Activated CD4-positive, alpha-beta T cell treated with anti-CD3 and anti-CD28 coated beads for 48 hours (primary cell): ENCODE measurements at regions not wholly inside any gene's neighbourhood (a gene's known extent, or its start where the extent isn't known, plus 50 kb on each side); places are given as distances from the start of the nearest gene placed in this dataset.

Source experiments
- DNase-seq: peaks from one replicate; pipeline ENCODE4 v3.0.0-alpha.2; 2020

DNA sequence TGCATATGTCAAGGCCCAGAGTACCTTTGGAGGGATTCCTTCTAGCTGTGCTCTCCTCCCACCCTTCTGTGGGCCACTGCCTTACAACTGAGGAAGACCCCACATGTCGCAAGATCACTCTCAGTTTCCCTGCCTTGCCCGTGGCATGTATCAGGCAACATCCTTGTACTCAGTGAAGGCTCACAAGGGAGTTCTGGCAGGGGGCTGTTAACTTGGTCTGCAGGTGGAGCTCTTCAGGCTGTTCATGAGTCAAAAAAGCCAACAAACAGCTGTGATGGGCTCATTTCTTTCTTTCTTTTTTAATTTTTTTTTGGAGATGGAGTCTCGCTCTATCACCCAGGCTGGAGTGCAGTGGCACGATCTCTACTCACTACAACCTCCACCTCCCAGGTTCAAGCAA, 513.0 kb upstream of the ANKRD30A start:
- no peak for DNase-seq

DNA sequence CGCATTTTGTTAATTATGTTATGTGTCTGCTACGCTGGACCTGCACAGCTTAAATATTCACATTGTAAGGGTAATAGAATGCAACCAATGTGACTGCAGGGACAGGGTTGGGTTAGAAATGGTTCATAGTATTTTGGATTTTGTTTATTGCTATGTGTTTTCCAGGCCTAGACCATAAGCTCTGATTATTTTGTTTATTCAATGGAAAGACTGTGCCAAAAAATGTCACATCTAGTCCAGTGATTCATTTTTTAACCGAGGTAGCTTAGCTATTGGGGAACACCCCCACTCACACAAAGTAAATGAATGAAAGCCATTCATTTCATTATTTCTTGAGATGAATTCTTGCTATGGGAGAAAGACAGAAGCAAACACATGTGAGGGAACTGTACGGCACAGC, 516.5 kb upstream of the ANKRD30A start:
- no peak for DNase-seq

GRCh38 chr10:36608251-36608650, 517.1 kb upstream of the ANKRD30A start:
- DNase-seq, result no peak

DNA sequence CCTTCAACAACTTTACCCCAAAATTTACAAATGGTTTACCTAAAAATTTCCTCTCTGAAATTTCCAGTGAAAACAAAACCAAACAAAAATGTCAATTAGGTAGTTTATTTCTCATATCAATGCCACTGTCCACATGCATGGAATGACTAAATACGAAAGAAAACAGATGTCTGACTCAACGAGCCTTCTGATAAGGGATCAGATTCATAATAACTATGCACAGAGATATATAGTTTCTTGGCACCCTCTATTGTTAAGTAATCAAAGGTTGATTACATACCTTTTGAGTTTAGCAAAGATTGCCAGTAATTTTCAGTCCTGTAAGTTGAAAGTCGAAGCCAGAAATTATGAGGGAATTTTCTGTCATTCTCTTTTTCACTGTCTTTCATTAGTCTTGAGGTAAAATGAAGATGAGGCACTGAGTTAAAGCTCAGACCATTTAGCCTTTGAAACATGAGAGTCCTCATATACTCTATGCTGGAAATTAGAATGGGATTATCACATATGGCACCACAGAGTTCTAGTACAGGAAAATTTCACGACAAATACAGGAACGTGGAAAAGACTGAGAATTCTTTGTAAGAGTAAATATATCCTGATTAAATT, 519.1 kb upstream of the ANKRD30A start:
- DNase-seq, result no peak

- no peak for DNase-seq
Observed at GRCh38 chr10:36604316-36604715, 521.1 kb upstream of the ANKRD30A start.

- DNase-seq, result no peak
Observed at GRCh38 chr10:36603688-36604087, 521.7 kb upstream of the ANKRD30A start.

DNA sequence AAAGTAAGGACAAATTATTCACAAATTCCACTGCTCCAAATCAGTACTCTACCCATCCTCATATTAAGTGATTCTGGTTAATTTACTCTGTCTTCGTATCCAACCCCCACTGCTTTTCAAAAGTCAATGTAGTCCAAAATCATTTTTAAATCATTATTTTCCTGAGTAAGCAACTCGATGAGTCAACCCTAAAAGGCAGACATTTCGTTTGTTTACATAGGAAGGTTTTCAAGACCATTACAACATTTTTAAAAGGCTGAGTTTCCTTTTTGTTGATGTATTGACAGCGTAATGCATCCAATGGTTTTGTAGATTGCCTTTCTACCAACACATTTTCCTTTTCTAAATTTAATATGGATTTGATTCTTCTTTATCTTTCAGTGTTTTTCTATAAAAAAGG, 523.0 kb upstream of the ANKRD30A start:
- no peak for DNase-seq

DNA sequence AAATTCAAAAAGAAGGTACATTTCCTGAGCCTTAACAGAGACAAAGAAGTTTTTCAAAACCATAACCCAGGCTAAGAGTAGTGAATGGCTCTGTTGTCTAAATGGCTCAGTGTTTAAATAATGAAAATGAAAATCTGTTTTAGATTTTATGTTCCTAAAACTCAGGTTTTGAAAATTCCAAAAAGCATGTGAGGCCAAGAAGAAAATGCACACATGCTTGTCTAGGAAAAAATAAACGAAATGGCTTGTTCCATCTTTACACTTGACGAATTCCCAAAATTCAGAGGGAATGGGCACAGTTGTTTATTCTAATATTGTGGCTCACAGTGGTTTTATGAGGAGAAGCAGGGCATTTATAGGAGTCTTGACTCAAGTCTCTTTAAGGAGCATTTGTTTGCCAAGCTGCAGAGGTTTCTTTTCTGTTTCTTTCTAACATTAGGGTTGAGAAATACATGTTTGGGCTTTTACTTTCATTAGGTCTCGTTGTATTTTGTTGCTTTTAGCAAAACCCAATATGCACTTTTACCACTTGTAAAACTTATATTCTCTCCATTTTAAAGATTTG, 527.6 kb upstream of the ANKRD30A start:
- DNase-seq, result no peak

GRCh38 chr10:36592964-36593363, 532.4 kb upstream of the ANKRD30A start:
- no peak for DNase-seq

GRCh38 chr10:36591436-36591835, 534.0 kb upstream of the ANKRD30A start:
- DNase-seq, result no peak

DNA sequence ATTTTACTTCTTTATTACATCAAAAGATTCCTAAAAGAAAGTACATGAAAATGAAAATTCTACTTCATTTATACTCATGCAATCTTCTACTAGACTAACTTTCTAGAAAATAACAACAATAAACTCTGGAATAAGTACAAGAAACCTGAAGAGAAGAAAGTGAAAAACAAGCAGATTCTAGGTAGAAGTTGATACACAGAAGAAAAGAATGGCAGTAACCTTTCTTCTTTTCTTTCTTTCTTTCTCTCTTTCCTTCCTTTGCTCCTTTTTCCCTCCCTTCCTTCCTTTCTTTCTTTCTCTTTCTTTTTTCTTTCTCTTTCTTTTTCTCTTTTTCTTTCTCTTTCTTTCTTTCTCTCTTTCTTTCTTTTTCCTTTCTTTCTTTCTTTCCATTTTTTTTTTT, 541.7 kb upstream of the ANKRD30A start:
- no peak for DNase-seq

GRCh38 chr10:36581237-36581636, 544.2 kb upstream of the ANKRD30A start:
- DNase-seq, result no peak

- DNase-seq, result no peak
Observed at GRCh38 chr10:36578306-36578705, 547.1 kb upstream of the ANKRD30A start.

- no peak for DNase-seq
Observed at GRCh38 chr10:36577126-36577525, 548.3 kb upstream of the ANKRD30A start.

GRCh38 chr10:36574207-36574606, 551.2 kb upstream of the ANKRD30A start:
- no peak for DNase-seq

DNA sequence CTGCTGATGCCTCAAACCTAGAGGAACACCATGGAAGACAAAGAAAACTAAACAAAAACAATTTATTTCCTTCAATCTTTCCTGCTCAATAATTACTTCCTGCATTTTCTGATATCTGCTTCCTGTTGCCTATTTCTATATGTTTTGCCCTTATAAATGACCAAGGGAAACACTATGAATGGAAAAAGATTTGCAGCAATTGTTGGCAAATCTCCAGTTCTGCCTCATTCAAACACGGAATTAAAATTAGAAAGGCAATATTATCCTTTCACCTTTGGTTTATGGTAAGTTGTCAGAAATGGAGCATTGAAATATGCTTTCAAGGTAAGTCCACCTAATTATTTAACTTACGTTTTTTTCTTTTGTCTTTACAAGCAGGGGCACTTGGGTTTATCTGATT, 552.2 kb upstream of the ANKRD30A start:
- no peak for DNase-seq

DNA sequence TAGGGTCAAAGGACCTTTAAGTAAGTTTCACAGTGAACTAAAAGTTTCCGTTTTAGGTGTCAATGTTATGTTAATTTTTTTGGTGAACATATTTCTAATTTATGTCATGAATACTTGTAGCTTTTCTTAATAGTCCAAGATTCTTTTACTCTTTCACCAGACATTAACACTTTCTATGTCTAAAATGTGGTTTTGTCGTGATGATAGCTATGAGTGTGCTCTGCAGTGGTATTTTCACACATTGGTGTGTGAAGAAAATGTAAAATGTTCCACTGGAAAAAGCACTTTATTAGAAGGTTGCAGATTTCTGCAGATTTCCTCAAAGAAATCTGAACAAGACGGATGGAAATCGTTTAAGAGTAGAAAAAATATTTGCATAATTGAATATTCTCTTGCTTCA, 561.0 kb upstream of the ANKRD30A start:
- no peak for DNase-seq

- DNase-seq, result no peak
Observed at GRCh38 chr10:36559412-36560400, 565.7 kb upstream of the ANKRD30A start.

DNA sequence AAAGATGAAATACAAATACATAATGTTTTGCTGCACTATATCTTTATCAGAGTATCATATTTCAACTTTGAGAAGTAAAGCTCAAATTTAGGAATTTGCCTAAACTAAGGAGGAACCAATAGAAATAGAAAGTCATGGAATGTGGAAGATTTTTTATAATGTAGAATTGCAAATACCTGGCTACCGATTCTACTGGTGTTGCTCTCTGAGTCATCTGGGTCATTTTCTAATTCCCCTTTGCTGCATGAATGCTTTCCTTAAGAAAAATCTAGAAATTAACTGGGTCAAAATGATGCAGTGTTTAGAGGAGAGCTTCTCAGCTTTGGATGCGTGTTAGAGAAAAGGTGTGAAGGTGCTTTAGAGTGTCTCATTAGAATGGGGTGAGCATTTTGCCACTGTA, 568.9 kb upstream of the ANKRD30A start:
- DNase-seq, result no peak

GRCh38 chr10:36555036-36555435, 570.4 kb upstream of the ANKRD30A start:
- DNase-seq, result no peak

- no peak for DNase-seq
Observed at GRCh38 chr10:36547965-36548364, 577.4 kb upstream of the ANKRD30A start.

DNA sequence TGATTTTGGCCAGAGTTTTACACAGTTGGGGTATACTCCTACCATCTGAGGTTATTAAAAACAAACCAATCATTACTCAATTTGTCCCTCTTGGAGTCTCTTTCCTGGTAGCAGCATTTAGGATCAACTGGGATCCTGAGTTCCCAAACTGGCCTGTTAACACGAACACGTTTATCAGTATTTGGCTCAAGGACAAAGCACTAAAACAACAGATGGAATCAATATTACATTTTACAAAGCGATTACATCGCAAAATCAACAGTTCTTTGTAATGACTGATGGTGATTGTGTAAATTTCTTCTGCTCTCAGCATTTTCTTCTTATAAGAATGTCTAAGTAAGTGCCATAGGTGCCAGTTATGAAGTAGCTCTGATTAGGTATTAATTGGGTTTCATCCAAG, 582.9 kb upstream of the ANKRD30A start:
- no peak for DNase-seq

DNA sequence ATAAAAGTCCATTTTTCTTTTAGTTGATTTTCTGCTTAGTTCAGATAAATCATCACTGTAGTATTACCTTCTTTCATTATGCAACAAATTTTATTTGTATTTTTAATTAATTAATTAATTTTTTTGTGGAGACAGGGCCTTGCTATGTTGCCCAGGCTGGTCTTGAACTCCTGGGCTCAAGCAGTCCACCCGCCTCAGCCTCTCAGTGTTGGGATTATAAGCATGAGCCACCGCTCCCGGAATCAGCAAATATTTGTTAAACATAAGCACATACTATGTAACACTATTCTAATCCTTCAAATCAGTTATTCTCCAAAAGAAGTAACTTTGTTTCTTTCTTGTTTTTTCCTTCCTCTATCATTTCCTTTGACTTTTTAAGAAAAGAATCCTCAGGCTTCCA, 584.8 kb upstream of the ANKRD30A start:
- DNase-seq, result no peak

- no peak for DNase-seq
Observed at GRCh38 chr10:36538953-36539586, 586.3 kb upstream of the ANKRD30A start.
